GM06990 (cell line): ENCODE measurements at regions not wholly inside any gene's neighbourhood (a gene's known extent, or its start where the extent isn't known, plus 50 kb on each side); places are given as distances from the start of the nearest gene placed in this dataset.

Source experiments
- DNase-seq: peaks from one replicate; pipeline ENCODE4 v3.0.0-alpha.2; 2011; ENCODE audit not compliant: insufficient read length; ENCODE audit errors: extremely low read depth
- H3K27me3 ChIP-seq: replicated peaks from 2 replicates; pipeline ENCODE4 v1.6.0; 2011; ENCODE audit warnings: low read length; ENCODE audit not compliant: control insufficient read depth, insufficient read depth
- H3K36me3 ChIP-seq: 2 replicates; pipeline ENCODE4 v1.5.1; 2011; ENCODE audit warnings: low read length; ENCODE audit not compliant: control insufficient read depth, insufficient read depth
- H3K4me3 ChIP-seq: replicated peaks from 2 replicates; pipeline ENCODE4 v1.5.1; 2011; ENCODE audit warnings: low read depth, mild to moderate bottlenecking, control low read depth, low read length
- CTCF ChIP-seq: IDR thresholded peaks from 2 replicates; pipeline ENCODE4 v1.5.1; 2011; ENCODE audit warnings: low read length, control low read depth, mild to moderate bottlenecking, inconsistent platforms; ENCODE audit not compliant: insufficient read depth, poor library complexity, severe bottlenecking

- DNase-seq: no peak
- H3K27me3 ChIP-seq: no peaks in the 10 kb centered on the region
- no peak for TF ChIP-seq CTCF
- no peak overlapping the region for H3K4me3 ChIP-seq
- H3K36me3 ChIP-seq: no peaks in the 10 kb centered on the region
These were observed 134.5 kb downstream of the CNTN3 start for GRCh38 chr3:74479915-74480314.

GRCh38 chr3:74470313-74470712 lies 144.1 kb downstream of the CNTN3 start:
- Histone ChIP-seq H3K4me3 (no peak overlapping the region), H3K27me3 (no peaks in the 10 kb centered on the region), H3K36me3 (no peaks in the 10 kb centered on the region)
- TF ChIP-seq CTCF: no peak
- no peak for DNase-seq

GRCh38 chr3:74469713-74470112 lies 144.7 kb downstream of the CNTN3 start:
- no peak overlapping the region for H3K4me3 ChIP-seq
- H3K36me3 ChIP-seq: no peaks in the 10 kb centered on the region
- H3K27me3 ChIP-seq: no peaks in the 10 kb centered on the region
- no peak for TF ChIP-seq CTCF
- no peak for DNase-seq

GRCh38 chr3:74469151-74469550 lies 145.3 kb downstream of the CNTN3 start:
- no peak overlapping the region for H3K4me3 ChIP-seq
- H3K27me3 ChIP-seq: no peaks in the 10 kb centered on the region
- TF ChIP-seq CTCF: no peak
- no peaks in the 10 kb centered on the region for H3K36me3 ChIP-seq
- no peak for DNase-seq

GRCh38 chr3:74465715-74466410 lies 148.6 kb downstream of the CNTN3 start:
- TF ChIP-seq CTCF: no peak
- Histone ChIP-seq H3K4me3 (no peak overlapping the region), H3K36me3 (no peaks in the 10 kb centered on the region), H3K27me3 (no peaks in the 10 kb centered on the region)
- DNase-seq: no peak

GRCh38 chr3:74463515-74463914 lies 150.9 kb downstream of the CNTN3 start:
- Histone ChIP-seq H3K27me3 (no peaks in the 10 kb centered on the region), H3K36me3 (no peaks in the 10 kb centered on the region), H3K4me3 (no peak overlapping the region)
- no peak for TF ChIP-seq CTCF
- no peak for DNase-seq
